GM19468 (cell line): ENCODE measurements at regions not wholly inside any gene's neighbourhood (a gene's known extent, or its start where the extent isn't known, plus 50 kb on each side); places are given as distances from the start of the nearest gene placed in this dataset.

Experiments used
- ATAC-seq: cut with Tn5 transposase; IDR thresholded peaks from one replicate; pipeline ENCODE4 v1.9.1; 2021; ENCODE audit warnings: mild to moderate bottlenecking, moderate library complexity, moderate number of reproducible peaks; ENCODE audit not compliant: unreplicated experiment; ENCODE audit errors: extremely low read depth

DNA sequence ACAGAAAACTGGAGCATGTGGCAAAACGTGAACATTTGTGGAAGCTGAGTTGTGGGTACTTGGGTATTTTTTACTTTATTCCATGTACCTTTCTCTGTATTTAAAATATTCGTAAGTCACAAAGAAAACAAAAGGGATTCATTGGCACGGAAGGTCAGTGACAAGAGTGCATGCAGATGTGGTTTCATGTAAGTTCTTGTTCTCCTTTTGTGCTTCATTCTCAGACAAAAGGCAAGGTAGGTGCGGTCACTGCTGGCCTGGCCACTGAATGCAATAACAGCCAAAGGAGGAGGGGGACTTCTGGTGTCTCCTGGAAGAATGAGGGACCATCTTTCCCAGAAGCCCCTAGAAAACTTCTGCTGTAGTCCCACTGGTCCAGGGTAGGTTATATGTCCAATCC lies 200.0 kb upstream of the TOPAZ1 start:
- no peak for ATAC-seq

GRCh38 chr3:44042772-44043171 lies 198.9 kb upstream of the TOPAZ1 start:
- ATAC-seq: no peak

GRCh38 chr3:44045476-44046275 lies 196.0 kb upstream of the TOPAZ1 start:
- ATAC-seq: peak; percentile 65

- ATAC-seq: no peak
These were observed 193.9 kb upstream of the TOPAZ1 start for GRCh38 chr3:44047796-44048195.

DNA sequence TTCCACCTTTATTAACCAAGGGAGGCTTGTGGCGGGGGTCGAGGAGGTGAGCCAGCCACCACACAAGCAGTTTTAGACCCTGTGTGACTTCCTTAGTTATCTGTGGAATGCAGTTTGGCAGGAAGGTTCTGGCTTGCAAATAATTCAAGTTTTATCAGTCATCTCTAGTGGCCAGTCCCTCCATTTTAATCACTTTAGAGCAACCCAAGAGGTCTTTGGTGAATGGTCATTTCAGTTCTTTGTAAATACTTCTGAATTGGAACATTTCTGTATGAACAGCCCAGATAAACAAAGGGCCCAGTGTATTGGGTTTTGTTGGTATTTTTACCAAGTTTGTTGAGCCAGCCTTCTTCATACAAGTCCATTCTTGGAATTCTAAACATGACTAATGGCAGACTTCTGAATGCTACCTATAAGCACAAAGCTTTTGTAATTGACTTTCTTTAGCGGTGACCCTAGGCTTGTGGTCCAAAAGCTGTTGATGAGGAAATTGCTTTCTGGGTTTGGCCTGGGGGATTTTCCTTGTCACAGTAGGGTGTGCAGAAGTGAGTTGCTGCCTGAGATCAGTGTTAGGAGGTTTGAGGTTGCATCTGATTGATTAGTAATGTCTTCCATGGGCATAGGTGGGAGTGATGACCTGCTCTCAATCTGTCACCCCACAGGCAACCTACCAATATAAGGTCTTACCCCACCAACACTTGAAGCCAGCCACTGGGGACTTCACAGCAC lies 193.3 kb upstream of the TOPAZ1 start:
- no peak for ATAC-seq

DNA sequence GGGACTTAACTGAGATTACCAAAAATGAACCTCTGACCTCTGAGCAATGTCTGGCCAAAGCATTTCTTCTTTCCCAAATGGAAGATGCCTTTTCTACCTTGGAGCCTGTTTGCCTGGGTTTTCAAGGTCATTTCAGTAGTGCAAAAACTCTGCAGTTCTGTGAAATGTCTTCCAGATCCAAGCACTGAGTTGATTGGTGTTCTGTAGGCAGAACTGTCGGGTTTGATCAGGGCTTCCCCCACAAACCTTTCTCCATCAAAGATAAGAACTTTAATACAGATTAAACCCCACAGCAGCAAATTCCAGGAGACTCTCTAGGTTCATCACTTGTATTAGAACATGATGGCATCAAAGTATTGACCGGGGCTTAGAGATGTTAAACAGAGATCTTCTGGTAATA lies 192.7 kb upstream of the TOPAZ1 start:
- ATAC-seq: no peak

DNA sequence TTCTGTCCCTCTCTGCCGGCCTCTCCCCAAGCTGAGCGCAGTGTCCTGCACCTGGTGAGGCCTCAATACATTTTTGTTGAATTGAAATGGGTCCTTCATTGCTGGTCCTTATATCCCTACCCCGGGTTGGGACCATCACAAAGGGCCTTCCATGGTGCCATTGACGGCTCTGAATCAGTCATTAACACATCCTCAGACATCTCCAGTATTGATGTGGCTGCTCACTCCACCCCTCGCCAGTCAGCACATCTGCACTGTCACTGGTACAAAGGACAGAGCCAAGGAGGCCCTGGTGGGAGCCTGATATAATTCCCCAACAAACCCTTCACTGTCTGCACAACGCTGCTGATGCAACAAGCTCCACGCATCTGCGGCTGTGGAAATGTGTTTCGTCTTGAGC lies 191.6 kb upstream of the TOPAZ1 start:
- ATAC-seq: no peak

- ATAC-seq: no peak
These were observed 190.8 kb upstream of the TOPAZ1 start for GRCh38 chr3:44050867-44051266.

- ATAC-seq: no peak
These were observed 185.7 kb upstream of the TOPAZ1 start for GRCh38 chr3:44055951-44056350.

GRCh38 chr3:44056446-44057240 lies 185.0 kb upstream of the TOPAZ1 start:
- ATAC-seq: no peak

DNA sequence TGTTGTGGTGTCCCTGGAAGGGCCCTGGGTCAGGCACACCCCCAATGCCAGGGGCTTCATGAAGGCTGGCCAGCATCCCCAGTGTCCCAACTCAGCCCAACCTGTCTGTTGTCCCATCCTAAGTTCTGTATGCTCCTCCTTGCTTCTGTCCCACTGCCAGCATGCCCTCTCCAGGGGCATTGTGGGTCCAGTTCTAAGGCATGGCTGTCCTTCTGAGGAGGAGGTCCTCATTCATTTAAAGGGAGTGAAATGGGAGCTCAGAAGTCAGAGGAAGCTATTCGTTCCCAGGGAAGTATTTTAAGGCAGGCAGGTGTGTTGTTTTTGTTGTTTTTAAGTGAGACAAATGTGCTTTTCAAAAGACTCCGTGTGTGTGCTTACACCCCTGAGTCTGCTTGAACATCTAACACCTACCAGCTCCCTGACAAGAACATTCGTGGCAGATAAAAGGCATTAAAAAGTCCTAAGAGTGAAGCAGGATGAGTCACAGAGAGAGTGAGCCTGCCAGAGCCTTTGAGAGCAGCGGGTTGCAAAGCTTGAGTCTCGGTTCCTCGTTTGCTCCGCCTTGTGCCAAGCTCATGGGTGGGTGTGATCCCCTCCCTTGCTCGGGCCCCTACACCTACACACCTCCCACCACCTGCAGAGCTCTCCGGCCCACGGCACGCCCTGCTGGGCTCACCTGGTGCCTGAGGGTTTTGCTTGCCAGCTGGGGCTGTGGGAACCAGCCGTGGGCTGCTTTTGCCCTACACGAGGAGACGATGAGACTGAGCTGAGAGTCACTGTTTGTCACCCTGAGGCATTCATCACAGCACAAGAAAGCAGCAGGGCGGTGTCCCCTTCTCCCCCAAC lies 183.4 kb upstream of the TOPAZ1 start:
- peak; percentile 80 for ATAC-seq

DNA sequence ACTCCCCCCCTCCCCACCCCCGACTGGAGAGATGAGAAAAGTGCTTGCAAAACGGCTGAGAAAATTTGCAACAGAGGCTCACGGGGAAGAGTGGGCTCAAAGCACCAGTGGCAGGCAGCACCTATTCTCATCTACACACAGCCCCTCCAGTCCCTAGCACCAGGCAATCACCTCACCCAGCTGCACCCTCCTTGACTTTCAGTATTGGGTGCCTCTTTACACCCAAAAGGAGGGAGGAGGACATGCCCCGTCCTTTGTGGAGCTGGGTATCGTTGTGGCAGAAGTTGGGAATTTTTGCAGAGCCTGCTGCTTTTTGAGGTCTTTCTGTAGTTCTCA lies 182.8 kb upstream of the TOPAZ1 start:
- ATAC-seq: no peak

DNA sequence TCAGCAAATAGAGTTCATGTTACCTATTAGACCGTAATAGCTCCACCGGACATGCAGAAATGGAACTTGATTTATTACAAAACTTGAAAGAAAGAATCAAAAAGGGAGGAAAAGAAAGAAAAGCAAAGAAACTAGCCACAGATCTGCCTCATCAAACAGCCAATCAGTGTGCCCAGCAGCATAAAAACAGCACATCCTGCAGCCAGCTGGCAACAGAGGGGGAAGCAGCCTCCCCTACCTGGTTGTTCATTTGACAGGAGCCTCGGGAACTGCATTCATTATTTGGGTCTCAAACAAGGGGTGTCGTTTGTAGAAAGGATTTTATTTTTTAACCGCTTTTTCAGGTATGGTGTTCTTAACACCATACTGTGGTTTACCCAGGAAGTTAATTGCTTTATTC lies 181.5 kb upstream of the TOPAZ1 start:
- ATAC-seq: no peak

DNA sequence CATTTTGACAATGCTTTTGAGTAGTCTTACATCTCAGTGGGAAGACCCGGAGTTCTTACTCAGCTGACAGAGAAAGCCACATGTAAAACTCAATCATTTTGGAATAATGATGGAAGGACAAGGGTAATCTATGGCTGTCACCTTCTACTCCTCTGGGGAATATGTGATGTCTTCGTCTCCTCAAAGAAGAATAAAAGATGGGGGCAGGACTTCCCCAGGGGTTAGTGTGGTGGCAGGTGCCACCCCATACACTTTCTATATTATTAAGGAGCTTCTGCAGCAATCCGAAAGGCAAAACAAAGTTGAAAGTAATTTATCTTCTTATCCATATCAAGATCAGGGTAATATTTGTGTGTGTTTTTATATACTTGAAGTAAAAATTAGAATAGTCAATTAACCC lies 180.4 kb upstream of the TOPAZ1 start:
- ATAC-seq: no peak

DNA sequence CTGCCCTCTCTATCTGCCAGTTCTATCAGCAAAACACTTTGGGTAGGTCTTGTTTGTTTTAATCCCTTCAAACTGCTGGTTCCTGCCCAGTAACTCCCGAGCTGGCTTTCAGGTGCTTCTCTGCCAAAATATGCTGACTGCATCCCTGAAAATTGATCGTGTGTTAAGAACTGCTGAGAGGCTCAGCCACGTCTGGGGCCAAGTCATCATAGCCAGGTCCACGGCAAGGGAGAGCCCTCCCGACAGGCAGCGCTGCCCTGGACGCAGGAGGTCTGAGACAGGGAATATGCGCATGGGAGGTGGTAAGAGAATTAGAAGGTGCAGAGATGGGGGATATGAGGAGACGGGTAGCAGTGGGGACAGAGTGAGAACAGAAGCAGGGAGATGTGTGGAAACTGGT lies 179.7 kb upstream of the TOPAZ1 start:
- ATAC-seq: no peak

DNA sequence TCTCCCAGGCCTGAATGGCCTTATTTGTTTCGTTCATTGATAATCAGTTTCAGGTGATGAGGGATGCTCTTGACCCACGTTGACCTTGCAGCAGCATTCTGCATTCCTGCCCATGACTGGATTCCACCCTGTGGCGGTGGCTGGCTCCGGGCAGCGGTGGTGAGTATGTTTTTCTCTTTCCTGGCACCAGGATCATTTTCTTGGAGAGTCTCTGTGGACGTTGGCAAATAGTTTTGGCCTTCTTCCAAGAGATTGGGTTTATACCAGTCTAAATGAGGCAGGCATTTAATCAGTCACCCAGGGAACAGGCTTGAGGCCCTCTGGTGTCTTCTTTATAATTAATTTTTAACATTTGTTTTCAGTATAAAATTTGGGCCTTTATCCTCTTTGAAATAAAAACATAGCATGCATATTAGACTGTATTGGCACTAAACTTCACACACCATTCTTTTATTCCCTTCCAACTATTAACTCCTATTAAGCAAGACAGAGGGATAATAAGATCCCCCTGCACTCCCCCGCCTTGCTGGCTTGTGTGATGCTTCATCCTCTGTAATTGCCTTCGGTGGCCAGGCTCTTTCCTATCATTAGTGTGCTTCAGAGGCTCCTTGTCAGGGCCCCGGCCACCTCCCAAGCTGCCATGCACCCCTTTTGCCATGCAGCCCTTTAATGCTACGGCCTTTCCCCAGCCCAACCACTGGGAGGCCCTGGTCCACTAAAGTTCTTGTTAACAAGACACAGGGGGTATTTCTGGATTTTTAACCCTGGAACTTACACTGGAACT lies 176.2 kb upstream of the TOPAZ1 start:
- ATAC-seq: no peak

DNA sequence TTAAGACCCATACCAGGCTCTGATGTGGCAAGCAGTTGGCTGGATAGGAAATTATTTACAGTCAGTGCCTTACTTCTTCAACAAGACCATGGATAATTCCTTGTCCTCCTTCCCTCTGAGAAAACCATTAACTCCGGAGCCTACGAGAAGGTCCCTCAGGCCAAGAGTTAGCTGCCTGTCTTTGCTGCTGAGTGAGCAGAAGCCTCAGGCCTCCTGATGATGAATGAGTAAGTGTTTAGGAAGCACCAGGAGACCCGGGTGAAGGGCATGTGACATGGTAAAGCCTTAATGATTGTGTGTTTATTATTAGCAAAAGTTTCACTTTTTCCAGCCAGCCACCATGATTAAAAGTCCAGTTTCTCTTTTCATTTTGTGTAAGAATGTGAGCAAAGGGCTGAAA lies 174.9 kb upstream of the TOPAZ1 start:
- no peak for ATAC-seq

DNA sequence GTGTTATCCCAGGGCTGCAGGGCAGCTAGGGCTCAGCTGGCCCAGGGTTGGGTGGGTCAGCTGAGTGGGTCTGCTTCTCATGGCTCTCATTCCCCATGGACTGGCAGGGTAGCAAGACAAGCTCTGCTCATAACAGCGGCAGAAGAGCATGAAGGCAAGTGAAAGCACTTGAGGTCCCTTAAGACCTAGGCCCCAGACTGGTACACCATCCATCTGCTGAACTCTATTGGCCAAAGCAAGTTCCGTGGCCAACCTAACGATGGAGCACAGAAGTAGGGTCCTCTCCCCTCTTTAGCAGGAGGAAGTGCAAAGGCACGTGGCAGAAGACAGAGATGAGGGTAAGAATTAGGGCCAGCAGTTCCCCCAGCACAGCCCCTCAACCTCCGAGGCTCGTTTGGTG lies 174.3 kb upstream of the TOPAZ1 start:
- no peak for ATAC-seq

- no peak for ATAC-seq
These were observed 172.9 kb upstream of the TOPAZ1 start for GRCh38 chr3:44068753-44069152.
